Spinal cord (tissue), 9 donors: ENCODE measurements at regions not wholly inside any gene's neighbourhood (a gene's known extent, or its start where the extent isn't known, plus 50 kb on each side); places are given as distances from the start of the nearest gene placed in this dataset.

ENCODE experiments used
- DNase-seq, 6 donors: peaks; one replicate each; pipeline versions ENCODE4 v3.0.0 to v3.0.0-alpha.2; 2013 to 2015; ENCODE audit warnings: low spot score in 6 of 6, low read depth in 4 of 6
- H3K27ac ChIP-seq: one replicate; pipeline ENCODE4 v1.5.1; 2013; ENCODE audit warnings: low read depth, low read length, control low read depth
- H3K27me3 ChIP-seq: one replicate; pipeline ENCODE4 v1.6.1; 2013; ENCODE audit warnings: low read length; ENCODE audit not compliant: control insufficient read depth, insufficient read depth
- H3K36me3 ChIP-seq: one replicate; pipeline ENCODE4 v1.6.1; 2013; ENCODE audit warnings: low read length; ENCODE audit not compliant: control insufficient read depth, insufficient read depth
- H3K4me1 ChIP-seq: one replicate; pipeline ENCODE4 v1.6.1; 2013; ENCODE audit warnings: low read length; ENCODE audit not compliant: control insufficient read depth, insufficient read depth
- H3K4me3 ChIP-seq: one replicate; pipeline ENCODE4 v1.5.1; 2013; ENCODE audit warnings: low read depth, low read length, control low read depth
- H3K9me3 ChIP-seq: one replicate; pipeline ENCODE4 v1.6.1; 2013; ENCODE audit warnings: low read length; ENCODE audit not compliant: control insufficient read depth, insufficient read depth
- WGBS: methylation state at CpG from one replicate; pipeline ENCODE4 v1.1.5; 2013; ENCODE audit warnings: missing lambda C conversion rate; ENCODE audit not compliant: insufficient coverage; 5-methylcytosine and 5-hydroxymethylcytosine counted together
- donor health status: healthy.

- no peaks in the 10 kb centered on the region for H3K4me1 ChIP-seq
- 95% methylated on average over 2 of the region's 5 CpGs for WGBS
- H3K27me3 ChIP-seq: peaks cover 3% of the 10 kb centered on the region
- no peaks in the 10 kb centered on the region for H3K36me3 ChIP-seq
- H3K9me3 ChIP-seq: no peaks in the 10 kb centered on the region
- no peak overlapping the region for H3K27ac ChIP-seq
- no peak for DNase-seq
- no peak overlapping the region for H3K4me3 ChIP-seq
Observed at GRCh38 chrX:45847961-45848360, 647.3 kb upstream of the DIPK2B start.

- no peak overlapping the region for H3K27ac ChIP-seq
- no peak for DNase-seq
- H3K4me1 ChIP-seq: no peaks in the 10 kb centered on the region
- H3K4me3 ChIP-seq: no peak overlapping the region
- no peaks in the 10 kb centered on the region for H3K9me3 ChIP-seq
- 89% methylated on average over 1 of the region's 5 CpGs for WGBS
- H3K36me3 ChIP-seq: no peaks in the 10 kb centered on the region
- peaks cover 3% of the 10 kb centered on the region for H3K27me3 ChIP-seq
Observed at GRCh38 chrX:45846328-45846727, 645.7 kb upstream of the DIPK2B start.

- H3K27me3 ChIP-seq: no peaks in the 10 kb centered on the region
- no peak overlapping the region for H3K27ac ChIP-seq
Observed at GRCh38 chrX:45845142-45845541, 644.5 kb upstream of the DIPK2B start.

GRCh38 chrX:45843518-45843917 lies 642.8 kb upstream of the DIPK2B start:
- no peak overlapping the region for H3K27ac ChIP-seq

More at GRCh38 chrX:45845142-45845541, 644.5 kb upstream of the DIPK2B start:
- no peaks in the 10 kb centered on the region for H3K9me3 ChIP-seq
- DNase-seq: no peak
- H3K36me3 ChIP-seq: no peaks in the 10 kb centered on the region
- H3K4me1 ChIP-seq: no peaks in the 10 kb centered on the region
- H3K4me3 ChIP-seq: no peak overlapping the region
- 60% methylated on average over 1 of the region's 5 CpGs for WGBS

GRCh38 chrX:45842926-45843315 lies 642.2 kb upstream of the DIPK2B start:
- Histone ChIP-seq H3K4me1 (no peaks in the 10 kb centered on the region), H3K27me3 (no peaks in the 10 kb centered on the region), H3K36me3 (no peaks in the 10 kb centered on the region), H3K27ac (no peak overlapping the region), H3K4me3 (no peak overlapping the region), H3K9me3 (no peaks in the 10 kb centered on the region)
- whole genome bisulfite sequencing: no CpG with 5 or more reads among the region's 1 CpG
- no peak for DNase-seq

More at GRCh38 chrX:45843518-45843917, 642.8 kb upstream of the DIPK2B start:
- no peaks in the 10 kb centered on the region for H3K36me3 ChIP-seq
- DNase-seq: no peak
- no CpG with 5 or more reads among the region's 1 CpG for WGBS
- H3K27me3 ChIP-seq: no peaks in the 10 kb centered on the region
- H3K9me3 ChIP-seq: no peaks in the 10 kb centered on the region
- no peak overlapping the region for H3K4me3 ChIP-seq
- no peaks in the 10 kb centered on the region for H3K4me1 ChIP-seq

- Histone ChIP-seq H3K27me3 (no peaks in the 10 kb centered on the region), H3K9me3 (no peaks in the 10 kb centered on the region), H3K27ac (no peak overlapping the region), H3K4me1 (no peaks in the 10 kb centered on the region), H3K36me3 (no peaks in the 10 kb centered on the region), H3K4me3 (no peak overlapping the region)
- peak in 1 of 6 donors; percentile 43 for DNase-seq
- WGBS: 17% methylated on average over 1 of the region's 2 CpGs
Observed at GRCh38 chrX:45842207-45842925, 641.7 kb upstream of the DIPK2B start.

GRCh38 chrX:45840411-45840950 lies 639.8 kb upstream of the DIPK2B start:
- no peaks in the 10 kb centered on the region for H3K36me3 ChIP-seq
- H3K4me3 ChIP-seq: no peak overlapping the region
- WGBS: no CpG with 5 or more reads among the region's 3 CpGs
- H3K4me1 ChIP-seq: no peaks in the 10 kb centered on the region
- no peak overlapping the region for H3K27ac ChIP-seq
- no peaks in the 10 kb centered on the region for H3K27me3 ChIP-seq
- H3K9me3 ChIP-seq: no peaks in the 10 kb centered on the region
- DNase-seq: no peak

GRCh38 chrX:45830343-45830742 lies 629.7 kb upstream of the DIPK2B start:
- peaks cover 4% of the 10 kb centered on the region for H3K27me3 ChIP-seq
- DNase-seq: no peak
- H3K27ac ChIP-seq: no peak overlapping the region
- H3K4me1 ChIP-seq: no peaks in the 10 kb centered on the region
- no peaks in the 10 kb centered on the region for H3K36me3 ChIP-seq
- WGBS: 60% methylated on average over 1 of the region's 2 CpGs
- H3K4me3 ChIP-seq: no peak overlapping the region
- no peaks in the 10 kb centered on the region for H3K9me3 ChIP-seq

- no peak overlapping the region for H3K4me3 ChIP-seq
- H3K36me3 ChIP-seq: no peaks in the 10 kb centered on the region
- no peak overlapping the region for H3K27ac ChIP-seq
- no peaks in the 10 kb centered on the region for H3K9me3 ChIP-seq
- no peak for DNase-seq
- WGBS: 33% methylated on average over 1 of the region's 6 CpGs
- H3K4me1 ChIP-seq: no peaks in the 10 kb centered on the region
- H3K27me3 ChIP-seq: no peaks in the 10 kb centered on the region
Observed at GRCh38 chrX:45824471-45824870, 623.8 kb upstream of the DIPK2B start.

- Histone ChIP-seq H3K27me3 (no peaks in the 10 kb centered on the region), H3K27ac (no peak overlapping the region), H3K9me3 (no peaks in the 10 kb centered on the region), H3K4me3 (no peak overlapping the region), H3K36me3 (no peaks in the 10 kb centered on the region), H3K4me1 (no peaks in the 10 kb centered on the region)
- no CpG with 5 or more reads among the region's 1 CpG for WGBS
- DNase-seq: no peak
Observed at GRCh38 chrX:45823536-45823935, 622.9 kb upstream of the DIPK2B start.
